GM21619 (cell line): ENCODE measurements at regions not wholly inside any gene's neighbourhood (a gene's known extent, or its start where the extent isn't known, plus 50 kb on each side); places are given as distances from the start of the nearest gene placed in this dataset.
"Not testable (repeated sequence)": the region's sequence is repeated elsewhere in the genome, so short reads cannot be mapped to it uniquely, and the experiment has no call there.

ENCODE experiments used
- ATAC-seq: cut with Tn5 transposase; IDR thresholded peaks from one replicate; pipeline ENCODE4 v1.9.1; 2021; ENCODE audit not compliant: unreplicated experiment

GRCh38 chr6:127406722-127407121 lies 52.5 kb downstream of the KIAA0408 start:
- ATAC-seq: not testable (repeated sequence)

- no peak for ATAC-seq
Observed at GRCh38 chr6:127406122-127406521, 53.1 kb downstream of the KIAA0408 start.

- no peak for ATAC-seq
Observed at GRCh38 chr6:127404594-127405178, 54.5 kb downstream of the KIAA0408 start.

- peak; percentile 74 for ATAC-seq
Observed at GRCh38 chr6:127404133-127404532, 55.1 kb downstream of the KIAA0408 start.

DNA sequence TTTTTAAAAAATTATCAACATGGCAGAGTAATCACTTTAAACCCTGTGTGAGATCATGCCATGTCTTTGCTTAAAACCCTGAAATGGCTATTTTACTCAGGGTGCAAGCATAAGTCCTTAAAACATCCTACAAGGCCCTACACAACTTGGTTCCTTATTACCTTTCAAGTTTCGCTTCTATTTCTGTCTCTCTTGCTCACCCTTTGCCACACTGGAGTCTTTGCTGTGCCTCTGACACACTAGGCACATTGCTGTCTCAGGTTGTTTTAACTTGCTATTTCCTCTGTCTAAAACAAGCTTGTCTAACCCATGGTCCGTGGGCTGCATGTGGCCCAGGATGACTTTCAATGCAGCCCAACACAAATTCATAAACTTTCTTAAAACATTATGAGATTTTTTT lies 55.6 kb downstream of the KIAA0408 start:
- peak; percentile 80 for ATAC-seq

- ATAC-seq: no peak
Observed at GRCh38 chr6:127402890-127403617, 56.1 kb downstream of the KIAA0408 start.

GRCh38 chr6:127397729-127398630 lies 54.6 kb upstream of the ECHDC1 start:
- no peak for ATAC-seq

- ATAC-seq: not testable (repeated sequence)
Observed at GRCh38 chr6:127397171-127397597, 53.8 kb upstream of the ECHDC1 start.
